ENCODE measurements at regions not wholly inside any gene's neighbourhood (a gene's known extent, or its start where the extent isn't known, plus 50 kb on each side); places are given as distances from the start of the nearest gene placed in this dataset.
A peak's percentile ranks its signal among the peaks of the same experiment; 100 is the strongest.

DNA sequence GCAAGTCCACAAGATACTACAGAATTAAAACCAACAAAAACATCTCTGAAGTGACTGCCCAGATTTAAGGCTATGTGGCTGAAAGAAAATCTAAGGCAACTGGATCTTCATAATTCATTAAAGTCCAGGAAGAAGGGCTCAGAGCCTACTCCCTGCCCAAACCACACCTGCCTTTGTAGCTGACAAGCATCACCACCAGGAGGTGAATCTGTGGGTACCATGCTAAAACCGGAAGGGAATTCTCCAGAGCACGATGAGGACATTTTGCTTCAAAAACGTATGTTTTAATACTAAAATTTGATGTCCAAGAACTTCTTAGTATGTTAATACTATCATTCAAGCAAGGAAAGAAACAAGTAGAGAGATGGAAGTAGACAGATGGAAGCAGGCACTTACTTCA, 495.9 kb upstream of the NECTIN3 start:
- Mint-ChIP-seq H3K4me1 (peaks cover 2 to 12% (median 7%) of the 10 kb centered on the region in 4 donors), H3K9me3 (no peaks in the 10 kb centered on the region), H3K27ac (no peak overlapping the region), H3K27me3 (no peaks in the 10 kb centered on the region), H3K36me3 (no peaks in the 10 kb centered on the region), H3K4me3 (no peak overlapping the region)
- CTCF ChIA-PET (ENCODE audit: partially characterized antibody), result no interaction called here
- no peak overlapping the region for H3K27ac ChIP-seq (ENCODE audit: low read depth, low read length)
- H3K4me1 ChIP-seq (ENCODE audit: insufficient read depth, low read length), result no peaks in the 10 kb centered on the region
- no peaks in the 10 kb centered on the region for H3K27me3 ChIP-seq (ENCODE audit: insufficient read depth, low read length)
- H3K36me3 ChIP-seq (ENCODE audit: insufficient read depth, low read length), result no peaks in the 10 kb centered on the region
- POLR2A ChIA-PET (ENCODE audit: partially characterized antibody), result no interaction called here
- no peaks in the 10 kb centered on the region for H3K9me3 ChIP-seq (ENCODE audit: control insufficient read depth in 1 of 2, low read length in 2 of 2)
- H3K4me3 ChIP-seq (ENCODE audit: low read length in 2 of 2), result no peak overlapping the region
- DNase-seq, result no peak
- intact Hi-C loops (cut with micrococcal nuclease), result no loop called here

GRCh38 chr3:110576960-110577359, 494.7 kb upstream of the NECTIN3 start:
- Mint-ChIP-seq H3K36me3 (no peaks in the 10 kb centered on the region), H3K27me3 (no peaks in the 10 kb centered on the region), H3K4me1 (peaks cover 2 to 12% (median 7%) of the 10 kb centered on the region in 4 donors), H3K4me3 (no peak overlapping the region), H3K27ac (peak overlapping the region in 1 of 7 donors; percentile 18), H3K9me3 (peaks cover 0 to 2% (median 0%) of the 10 kb centered on the region in 8 donors)
- no peaks in the 10 kb centered on the region for H3K36me3 ChIP-seq (ENCODE audit: insufficient read depth, low read length)
- no peak overlapping the region for H3K27ac ChIP-seq (ENCODE audit: low read depth, low read length)
- ChIA-PET POLR2A (ENCODE audit: partially characterized antibody) (no interaction called here), CTCF (ENCODE audit: partially characterized antibody) (no interaction called here)
- DNase-seq, result no peak
- no peak overlapping the region for H3K4me3 ChIP-seq (ENCODE audit: low read length in 2 of 2)
- no peaks in the 10 kb centered on the region for H3K4me1 ChIP-seq (ENCODE audit: insufficient read depth, low read length)
- intact Hi-C loops (cut with micrococcal nuclease), result no loop called here
- H3K27me3 ChIP-seq (ENCODE audit: insufficient read depth, low read length), result no peaks in the 10 kb centered on the region
- no peaks in the 10 kb centered on the region for H3K9me3 ChIP-seq (ENCODE audit: control insufficient read depth in 1 of 2, low read length in 2 of 2)

- peaks cover 0 to 2% (median 0%) of the 10 kb centered on the region in 8 donors for H3K9me3 Mint-ChIP-seq
- intact Hi-C loops (cut with micrococcal nuclease), result no loop called here
- ChIA-PET CTCF (ENCODE audit: partially characterized antibody) (no interaction called here), POLR2A (ENCODE audit: partially characterized antibody) (no interaction called here)
- no peaks in the 10 kb centered on the region for H3K36me3 Mint-ChIP-seq
- H3K9me3 ChIP-seq (ENCODE audit: control insufficient read depth in 1 of 2, low read length in 2 of 2), result no peaks in the 10 kb centered on the region
- no peaks in the 10 kb centered on the region for H3K27me3 Mint-ChIP-seq
- H3K4me1 Mint-ChIP-seq, result peaks cover 2 to 12% (median 7%) of the 10 kb centered on the region in 4 donors
- no peak overlapping the region for H3K4me3 ChIP-seq (ENCODE audit: low read length in 2 of 2)
- H3K4me3 Mint-ChIP-seq, result no peak overlapping the region
- H3K36me3 ChIP-seq (ENCODE audit: insufficient read depth, low read length), result no peaks in the 10 kb centered on the region
- H3K27ac ChIP-seq (ENCODE audit: low read depth, low read length), result no peak overlapping the region
- H3K4me1 ChIP-seq (ENCODE audit: insufficient read depth, low read length), result no peaks in the 10 kb centered on the region
- H3K27me3 ChIP-seq (ENCODE audit: insufficient read depth, low read length), result no peaks in the 10 kb centered on the region
- no peak overlapping the region for H3K27ac Mint-ChIP-seq
- DNase-seq, result no peak
These were observed 493.8 kb upstream of the NECTIN3 start for GRCh38 chr3:110577854-110578253.

GRCh38 chr3:110579840-110580550, 491.6 kb upstream of the NECTIN3 start:
- Mint-ChIP-seq H3K27me3 (no peaks in the 10 kb centered on the region), H3K27ac (no peak overlapping the region), H3K4me3 (no peak overlapping the region), H3K36me3 (no peaks in the 10 kb centered on the region), H3K4me1 (peaks cover 2 to 12% (median 7%) of the 10 kb centered on the region in 4 donors), H3K9me3 (peaks cover 0 to 2% (median 0%) of the 10 kb centered on the region in 8 donors)
- CTCF ChIA-PET (ENCODE audit: partially characterized antibody), result no interaction called here
- no peaks in the 10 kb centered on the region for H3K27me3 ChIP-seq (ENCODE audit: insufficient read depth, low read length)
- H3K36me3 ChIP-seq (ENCODE audit: insufficient read depth, low read length), result no peaks in the 10 kb centered on the region
- intact Hi-C loops (cut with micrococcal nuclease), result no loop called here
- H3K4me3 ChIP-seq (ENCODE audit: low read length in 2 of 2), result no peak overlapping the region
- no peak overlapping the region for H3K27ac ChIP-seq (ENCODE audit: low read depth, low read length)
- POLR2A ChIA-PET (ENCODE audit: partially characterized antibody), result no interaction called here
- DNase-seq, result no peak
- H3K9me3 ChIP-seq (ENCODE audit: control insufficient read depth in 1 of 2, low read length in 2 of 2), result no peaks in the 10 kb centered on the region
- H3K4me1 ChIP-seq (ENCODE audit: insufficient read depth, low read length), result no peaks in the 10 kb centered on the region

DNA sequence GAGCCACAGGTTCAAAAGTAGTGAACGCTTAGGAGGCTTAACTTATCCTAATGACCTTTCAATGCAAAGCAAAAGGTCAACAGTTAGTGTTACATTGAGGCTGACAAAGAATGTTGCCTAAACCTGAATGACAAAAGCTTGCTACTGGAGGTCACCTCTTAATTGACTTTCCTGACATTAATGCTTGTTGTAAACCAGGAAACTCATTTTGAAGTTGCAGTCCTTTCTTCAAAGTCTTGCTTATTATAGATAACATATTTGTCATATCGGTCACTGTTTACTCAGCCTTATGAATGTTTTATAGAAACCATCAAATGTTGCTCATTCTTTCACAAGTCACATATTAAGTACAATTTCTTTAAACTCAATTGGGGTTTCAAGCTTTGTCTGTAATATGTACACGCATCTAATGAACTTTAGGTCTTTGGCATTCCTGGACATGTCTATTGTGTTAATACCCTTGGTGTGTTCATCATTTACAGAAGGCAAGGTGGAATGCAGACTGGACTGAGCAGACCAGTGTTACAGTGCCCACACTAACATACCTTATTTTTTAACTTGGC, 488.2 kb upstream of the NECTIN3 start:
- H3K9me3 Mint-ChIP-seq, result peaks cover 0 to 2% (median 0%) of the 10 kb centered on the region in 8 donors
- H3K4me1 Mint-ChIP-seq, result peaks cover 2 to 10% (median 7%) of the 10 kb centered on the region in 4 donors
- Histone ChIP-seq H3K36me3 (ENCODE audit: insufficient read depth, low read length) (no peaks in the 10 kb centered on the region), H3K27ac (ENCODE audit: low read depth, low read length) (no peak overlapping the region), H3K9me3 (ENCODE audit: control insufficient read depth in 1 of 2, low read length in 2 of 2) (no peaks in the 10 kb centered on the region), H3K27me3 (ENCODE audit: insufficient read depth, low read length) (no peaks in the 10 kb centered on the region), H3K4me3 (ENCODE audit: low read length in 2 of 2) (no peak overlapping the region), H3K4me1 (ENCODE audit: insufficient read depth, low read length) (no peaks in the 10 kb centered on the region)
- no peak overlapping the region for H3K4me3 Mint-ChIP-seq
- H3K27me3 Mint-ChIP-seq, result peaks cover 0 to 1% of the 10 kb centered on the region in 2 donors
- no peak for DNase-seq
- ChIA-PET CTCF (ENCODE audit: partially characterized antibody) (no interaction called here), POLR2A (ENCODE audit: partially characterized antibody) (no interaction called here)
- intact Hi-C loops (cut with micrococcal nuclease), result no loop called here
- no peak overlapping the region for H3K27ac Mint-ChIP-seq
- no peaks in the 10 kb centered on the region for H3K36me3 Mint-ChIP-seq

GRCh38 chr3:110588906-110589305, 482.7 kb upstream of the NECTIN3 start:
- Histone ChIP-seq H3K4me3 (ENCODE audit: low read length in 2 of 2) (no peak overlapping the region), H3K4me1 (ENCODE audit: insufficient read depth, low read length) (no peaks in the 10 kb centered on the region), H3K9me3 (ENCODE audit: control insufficient read depth in 1 of 2, low read length in 2 of 2) (no peaks in the 10 kb centered on the region), H3K27me3 (ENCODE audit: insufficient read depth, low read length) (no peaks in the 10 kb centered on the region), H3K27ac (ENCODE audit: low read depth, low read length) (no peak overlapping the region), H3K36me3 (ENCODE audit: insufficient read depth, low read length) (no peaks in the 10 kb centered on the region)
- H3K4me1 Mint-ChIP-seq, result no peaks in the 10 kb centered on the region
- peaks cover 0 to 1% of the 10 kb centered on the region in 2 donors for H3K27me3 Mint-ChIP-seq
- H3K27ac Mint-ChIP-seq, result no peak overlapping the region
- intact Hi-C loops (cut with micrococcal nuclease), result no loop called here
- H3K4me3 Mint-ChIP-seq, result no peak overlapping the region
- no peak for DNase-seq
- H3K9me3 Mint-ChIP-seq, result peaks cover 0 to 10% (median 4%) of the 10 kb centered on the region in 8 donors
- CTCF ChIA-PET (ENCODE audit: partially characterized antibody), result no interaction called here
- POLR2A ChIA-PET (ENCODE audit: partially characterized antibody), result no interaction called here
- H3K36me3 Mint-ChIP-seq, result no peaks in the 10 kb centered on the region

DNA sequence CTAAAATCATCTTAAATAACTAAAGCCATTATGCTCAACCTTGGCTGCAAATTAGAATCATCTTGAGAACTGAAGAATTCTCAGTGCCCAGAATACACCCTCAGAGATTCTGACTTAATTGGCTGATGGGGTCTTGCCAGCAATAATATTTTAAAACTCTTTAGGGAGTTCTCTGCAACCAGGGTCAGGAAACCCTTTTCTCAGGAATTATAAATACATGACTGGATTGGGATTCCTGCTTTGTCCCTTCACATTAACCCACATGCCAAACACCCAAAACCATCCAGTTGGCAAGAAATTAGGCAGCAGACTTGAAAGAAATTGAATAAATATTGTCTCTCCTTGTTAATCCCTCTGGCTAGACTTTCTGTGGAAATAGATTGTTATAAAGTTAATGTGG, 482.3 kb upstream of the NECTIN3 start:
- CTCF ChIA-PET (ENCODE audit: partially characterized antibody), result no interaction called here

More for the DNA sequence above, 482.3 kb upstream of the NECTIN3 start:
- Mint-ChIP-seq H3K4me3 (no peak overlapping the region), H3K27ac (no peak overlapping the region), H3K9me3 (peaks cover 0 to 15% (median 7%) of the 10 kb centered on the region in 8 donors), H3K36me3 (no peaks in the 10 kb centered on the region), H3K4me1 (no peaks in the 10 kb centered on the region), H3K27me3 (peaks cover 0 to 1% of the 10 kb centered on the region in 2 donors)
- H3K9me3 ChIP-seq (ENCODE audit: control insufficient read depth in 1 of 2, low read length in 2 of 2), result no peaks in the 10 kb centered on the region
- H3K27me3 ChIP-seq (ENCODE audit: insufficient read depth, low read length), result no peaks in the 10 kb centered on the region
- no peaks in the 10 kb centered on the region for H3K4me1 ChIP-seq (ENCODE audit: insufficient read depth, low read length)
- H3K27ac ChIP-seq (ENCODE audit: low read depth, low read length), result no peak overlapping the region
- POLR2A ChIA-PET (ENCODE audit: partially characterized antibody), result no interaction called here
- H3K36me3 ChIP-seq (ENCODE audit: insufficient read depth, low read length), result no peaks in the 10 kb centered on the region
- H3K4me3 ChIP-seq (ENCODE audit: low read length in 2 of 2), result no peak overlapping the region
- no peak for DNase-seq
- intact Hi-C loops (cut with micrococcal nuclease), result no loop called here

Data from CD4-positive, alpha-beta memory T cell (primary cell).